Heart left ventricle (tissue), 13 donors: ENCODE measurements at regions not wholly inside any gene's neighbourhood (a gene's known extent, or its start where the extent isn't known, plus 50 kb on each side); places are given as distances from the start of the nearest gene placed in this dataset.

ENCODE experiments used
- POLR2A ChIP-seq, 2 donors: fragments of 450-650 bp; IDR thresholded peaks; one replicate each; pipeline ENCODE4 v1.6.1; 2017; ENCODE audit warnings: antibody characterized with exemption in 2 of 2, mild to moderate bottlenecking in 2 of 2, moderate library complexity in 2 of 2
- TF ChIP-seq, protein P1 (sequence below), 12 donors: fragments of 200-600 bp; sonication (generic) in 4 of 12; IDR thresholded peaks; one replicate each; pipeline versions ENCODE4 v1.5.0 to v1.8.0; 2018 to 2022; ENCODE audit warnings: antibody characterized with exemption in 12 of 12, mild to moderate bottlenecking in 5 of 12
- donor health status: ischemic (EF 13 %, LVEDD 7.1; RV severe dilation, severe dysfunction).
- donor health status: DM: no; HTN: yes; CAD: no.
- donor health status: DM: no; HTN: no; CAD: no.
- donor health status: ischemic (EF 25% LVEDD 6.9; RV normal size, moderate dysfunction).
- donor health status: ischemic (EF 25% LVEDD 5.7; RV mildly dilated, moderate dysfunction).
- donor health status: ischemic (EF 35%, LVEDD 5.7; RV mildly dilated, moderate dysfunction).
- donor health status: nonischemic (EF 11% LVEDD 7.7; RV severe dilation, severe dysfunction).
- donor health status: DM: yes; HTN: yes; CAD: no.
- donor health status: PGD.
- donor health status: ischemic (EF 29% LVEDD 5.4; RV normal size, mild dysfunction).
- donor health status: nonischemic (EF 23%, LVEDD 6.1; RV moderate dilation, normal function).

DNA sequence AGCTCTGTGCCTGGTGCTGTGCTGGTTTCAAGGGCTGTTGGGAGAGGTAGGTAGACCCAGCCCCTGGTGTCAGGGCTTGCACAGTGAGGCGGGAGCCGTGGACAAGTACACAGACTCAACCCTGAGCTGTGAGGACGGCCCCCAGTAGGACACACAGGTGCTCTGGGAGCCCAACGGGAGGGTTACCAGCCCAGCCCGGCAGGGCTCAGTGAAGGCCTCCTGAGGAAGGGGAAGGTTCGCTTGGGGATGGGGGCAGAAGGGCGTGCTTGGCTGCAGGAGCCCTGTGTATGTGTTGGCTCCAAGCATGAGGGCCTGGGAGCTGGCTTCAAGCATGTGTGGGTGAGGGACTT lies 58.9 kb downstream of the SLC25A47 start:
- TF ChIP-seq, protein P1, sequence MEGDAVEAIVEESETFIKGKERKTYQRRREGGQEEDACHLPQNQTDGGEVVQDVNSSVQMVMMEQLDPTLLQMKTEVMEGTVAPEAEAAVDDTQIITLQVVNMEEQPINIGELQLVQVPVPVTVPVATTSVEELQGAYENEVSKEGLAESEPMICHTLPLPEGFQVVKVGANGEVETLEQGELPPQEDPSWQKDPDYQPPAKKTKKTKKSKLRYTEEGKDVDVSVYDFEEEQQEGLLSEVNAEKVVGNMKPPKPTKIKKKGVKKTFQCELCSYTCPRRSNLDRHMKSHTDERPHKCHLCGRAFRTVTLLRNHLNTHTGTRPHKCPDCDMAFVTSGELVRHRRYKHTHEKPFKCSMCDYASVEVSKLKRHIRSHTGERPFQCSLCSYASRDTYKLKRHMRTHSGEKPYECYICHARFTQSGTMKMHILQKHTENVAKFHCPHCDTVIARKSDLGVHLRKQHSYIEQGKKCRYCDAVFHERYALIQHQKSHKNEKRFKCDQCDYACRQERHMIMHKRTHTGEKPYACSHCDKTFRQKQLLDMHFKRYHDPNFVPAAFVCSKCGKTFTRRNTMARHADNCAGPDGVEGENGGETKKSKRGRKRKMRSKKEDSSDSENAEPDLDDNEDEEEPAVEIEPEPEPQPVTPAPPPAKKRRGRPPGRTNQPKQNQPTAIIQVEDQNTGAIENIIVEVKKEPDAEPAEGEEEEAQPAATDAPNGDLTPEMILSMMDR (IDR thresholded peaks at IDR 0.05) = no peak
- no peak for TF ChIP-seq POLR2A (IDR thresholded peaks at IDR 0.05)
